ENCODE measurements at regions not wholly inside any gene's neighbourhood (a gene's known extent, or its start where the extent isn't known, plus 50 kb on each side); places are given as distances from the start of the nearest gene placed in this dataset.

DNA sequence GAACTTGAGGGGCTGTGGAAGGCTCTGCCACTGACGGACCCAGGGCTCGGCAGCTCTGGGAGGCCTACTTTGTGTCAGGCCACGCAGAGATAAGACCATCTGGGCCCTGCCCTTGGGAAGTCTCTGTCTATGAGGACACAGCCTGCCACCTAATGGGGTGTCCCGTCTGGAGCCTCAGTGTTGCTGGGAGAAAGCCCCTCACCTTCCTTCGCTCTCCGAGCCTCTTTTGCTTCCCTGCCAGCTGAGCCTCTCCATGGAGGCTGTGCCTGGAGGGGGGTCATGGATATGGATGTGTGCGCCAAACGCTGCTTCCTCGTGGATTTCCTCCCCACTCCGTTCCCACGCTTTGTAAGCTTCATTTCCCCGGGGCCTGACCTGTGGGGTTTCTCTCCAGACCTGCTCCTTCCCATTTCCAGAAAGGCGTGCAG, 228.8 kb downstream of the SEC14L1 start (continued):
- TF ChIP-seq, protein P1, sequence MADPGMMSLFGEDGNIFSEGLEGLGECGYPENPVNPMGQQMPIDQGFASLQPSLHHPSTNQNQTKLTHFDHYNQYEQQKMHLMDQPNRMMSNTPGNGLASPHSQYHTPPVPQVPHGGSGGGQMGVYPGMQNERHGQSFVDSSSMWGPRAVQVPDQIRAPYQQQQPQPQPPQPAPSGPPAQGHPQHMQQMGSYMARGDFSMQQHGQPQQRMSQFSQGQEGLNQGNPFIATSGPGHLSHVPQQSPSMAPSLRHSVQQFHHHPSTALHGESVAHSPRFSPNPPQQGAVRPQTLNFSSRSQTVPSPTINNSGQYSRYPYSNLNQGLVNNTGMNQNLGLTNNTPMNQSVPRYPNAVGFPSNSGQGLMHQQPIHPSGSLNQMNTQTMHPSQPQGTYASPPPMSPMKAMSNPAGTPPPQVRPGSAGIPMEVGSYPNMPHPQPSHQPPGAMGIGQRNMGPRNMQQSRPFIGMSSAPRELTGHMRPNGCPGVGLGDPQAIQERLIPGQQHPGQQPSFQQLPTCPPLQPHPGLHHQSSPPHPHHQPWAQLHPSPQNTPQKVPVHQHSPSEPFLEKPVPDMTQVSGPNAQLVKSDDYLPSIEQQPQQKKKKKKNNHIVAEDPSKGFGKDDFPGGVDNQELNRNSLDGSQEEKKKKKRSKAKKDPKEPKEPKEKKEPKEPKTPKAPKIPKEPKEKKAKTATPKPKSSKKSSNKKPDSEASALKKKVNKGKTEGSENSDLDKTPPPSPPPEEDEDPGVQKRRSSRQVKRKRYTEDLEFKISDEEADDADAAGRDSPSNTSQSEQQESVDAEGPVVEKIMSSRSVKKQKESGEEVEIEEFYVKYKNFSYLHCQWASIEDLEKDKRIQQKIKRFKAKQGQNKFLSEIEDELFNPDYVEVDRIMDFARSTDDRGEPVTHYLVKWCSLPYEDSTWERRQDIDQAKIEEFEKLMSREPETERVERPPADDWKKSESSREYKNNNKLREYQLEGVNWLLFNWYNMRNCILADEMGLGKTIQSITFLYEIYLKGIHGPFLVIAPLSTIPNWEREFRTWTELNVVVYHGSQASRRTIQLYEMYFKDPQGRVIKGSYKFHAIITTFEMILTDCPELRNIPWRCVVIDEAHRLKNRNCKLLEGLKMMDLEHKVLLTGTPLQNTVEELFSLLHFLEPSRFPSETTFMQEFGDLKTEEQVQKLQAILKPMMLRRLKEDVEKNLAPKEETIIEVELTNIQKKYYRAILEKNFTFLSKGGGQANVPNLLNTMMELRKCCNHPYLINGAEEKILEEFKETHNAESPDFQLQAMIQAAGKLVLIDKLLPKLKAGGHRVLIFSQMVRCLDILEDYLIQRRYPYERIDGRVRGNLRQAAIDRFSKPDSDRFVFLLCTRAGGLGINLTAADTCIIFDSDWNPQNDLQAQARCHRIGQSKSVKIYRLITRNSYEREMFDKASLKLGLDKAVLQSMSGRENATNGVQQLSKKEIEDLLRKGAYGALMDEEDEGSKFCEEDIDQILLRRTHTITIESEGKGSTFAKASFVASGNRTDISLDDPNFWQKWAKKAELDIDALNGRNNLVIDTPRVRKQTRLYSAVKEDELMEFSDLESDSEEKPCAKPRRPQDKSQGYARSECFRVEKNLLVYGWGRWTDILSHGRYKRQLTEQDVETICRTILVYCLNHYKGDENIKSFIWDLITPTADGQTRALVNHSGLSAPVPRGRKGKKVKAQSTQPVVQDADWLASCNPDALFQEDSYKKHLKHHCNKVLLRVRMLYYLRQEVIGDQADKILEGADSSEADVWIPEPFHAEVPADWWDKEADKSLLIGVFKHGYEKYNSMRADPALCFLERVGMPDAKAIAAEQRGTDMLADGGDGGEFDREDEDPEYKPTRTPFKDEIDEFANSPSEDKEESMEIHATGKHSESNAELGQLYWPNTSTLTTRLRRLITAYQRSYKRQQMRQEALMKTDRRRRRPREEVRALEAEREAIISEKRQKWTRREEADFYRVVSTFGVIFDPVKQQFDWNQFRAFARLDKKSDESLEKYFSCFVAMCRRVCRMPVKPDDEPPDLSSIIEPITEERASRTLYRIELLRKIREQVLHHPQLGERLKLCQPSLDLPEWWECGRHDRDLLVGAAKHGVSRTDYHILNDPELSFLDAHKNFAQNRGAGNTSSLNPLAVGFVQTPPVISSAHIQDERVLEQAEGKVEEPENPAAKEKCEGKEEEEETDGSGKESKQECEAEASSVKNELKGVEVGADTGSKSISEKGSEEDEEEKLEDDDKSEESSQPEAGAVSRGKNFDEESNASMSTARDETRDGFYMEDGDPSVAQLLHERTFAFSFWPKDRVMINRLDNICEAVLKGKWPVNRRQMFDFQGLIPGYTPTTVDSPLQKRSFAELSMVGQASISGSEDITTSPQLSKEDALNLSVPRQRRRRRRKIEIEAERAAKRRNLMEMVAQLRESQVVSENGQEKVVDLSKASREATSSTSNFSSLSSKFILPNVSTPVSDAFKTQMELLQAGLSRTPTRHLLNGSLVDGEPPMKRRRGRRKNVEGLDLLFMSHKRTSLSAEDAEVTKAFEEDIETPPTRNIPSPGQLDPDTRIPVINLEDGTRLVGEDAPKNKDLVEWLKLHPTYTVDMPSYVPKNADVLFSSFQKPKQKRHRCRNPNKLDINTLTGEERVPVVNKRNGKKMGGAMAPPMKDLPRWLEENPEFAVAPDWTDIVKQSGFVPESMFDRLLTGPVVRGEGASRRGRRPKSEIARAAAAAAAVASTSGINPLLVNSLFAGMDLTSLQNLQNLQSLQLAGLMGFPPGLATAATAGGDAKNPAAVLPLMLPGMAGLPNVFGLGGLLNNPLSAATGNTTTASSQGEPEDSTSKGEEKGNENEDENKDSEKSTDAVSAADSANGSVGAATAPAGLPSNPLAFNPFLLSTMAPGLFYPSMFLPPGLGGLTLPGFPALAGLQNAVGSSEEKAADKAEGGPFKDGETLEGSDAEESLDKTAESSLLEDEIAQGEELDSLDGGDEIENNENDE (IDR thresholded peaks at IDR 0.05; ENCODE audit: insufficient replicate concordance, low read length) = no peak
- TF ChIP-seq KDM4A (IDR thresholded peaks at IDR 0.05; ENCODE audit: low read depth, low read length, severe bottlenecking) (no peak), SRF (IDR thresholded peaks at IDR 0.05; ENCODE audit: low read depth, low read length) (no peak), BCL11A (IDR thresholded peaks at IDR 0.05; ENCODE audit: low read depth in 2 of 2, low read length in 2 of 2) (no peak), SP4 (IDR thresholded peaks at IDR 0.05; ENCODE audit: low read length) (no peak), RAD21 (IDR thresholded peaks at IDR 0.05 in 1 of 2, conservative IDR thresholded peaks at IDR 0.05 in 1 of 2; ENCODE audit: low read depth in 2 of 2, low read length in 2 of 2) (no peak)
- TF ChIP-seq, protein P2, sequence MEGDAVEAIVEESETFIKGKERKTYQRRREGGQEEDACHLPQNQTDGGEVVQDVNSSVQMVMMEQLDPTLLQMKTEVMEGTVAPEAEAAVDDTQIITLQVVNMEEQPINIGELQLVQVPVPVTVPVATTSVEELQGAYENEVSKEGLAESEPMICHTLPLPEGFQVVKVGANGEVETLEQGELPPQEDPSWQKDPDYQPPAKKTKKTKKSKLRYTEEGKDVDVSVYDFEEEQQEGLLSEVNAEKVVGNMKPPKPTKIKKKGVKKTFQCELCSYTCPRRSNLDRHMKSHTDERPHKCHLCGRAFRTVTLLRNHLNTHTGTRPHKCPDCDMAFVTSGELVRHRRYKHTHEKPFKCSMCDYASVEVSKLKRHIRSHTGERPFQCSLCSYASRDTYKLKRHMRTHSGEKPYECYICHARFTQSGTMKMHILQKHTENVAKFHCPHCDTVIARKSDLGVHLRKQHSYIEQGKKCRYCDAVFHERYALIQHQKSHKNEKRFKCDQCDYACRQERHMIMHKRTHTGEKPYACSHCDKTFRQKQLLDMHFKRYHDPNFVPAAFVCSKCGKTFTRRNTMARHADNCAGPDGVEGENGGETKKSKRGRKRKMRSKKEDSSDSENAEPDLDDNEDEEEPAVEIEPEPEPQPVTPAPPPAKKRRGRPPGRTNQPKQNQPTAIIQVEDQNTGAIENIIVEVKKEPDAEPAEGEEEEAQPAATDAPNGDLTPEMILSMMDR (IDR thresholded peaks at IDR 0.05; ENCODE audit: control extremely low read depth in 1 of 3, insufficient read depth in 1 of 3, low read depth in 1 of 3, low read length in 3 of 3) = no peak
